Activated CD4-positive, alpha-beta T cell treated with anti-CD3 and anti-CD28 coated beads, Interleukin-2, amount 50 U/mL, for 16 hours (primary cell): ENCODE measurements at regions not wholly inside any gene's neighbourhood (a gene's known extent, or its start where the extent isn't known, plus 50 kb on each side); places are given as distances from the start of the nearest gene placed in this dataset.

Experiments
- DNase-seq: peaks from one replicate; pipeline ENCODE4 v3.0.0-alpha.2; 2020

DNA sequence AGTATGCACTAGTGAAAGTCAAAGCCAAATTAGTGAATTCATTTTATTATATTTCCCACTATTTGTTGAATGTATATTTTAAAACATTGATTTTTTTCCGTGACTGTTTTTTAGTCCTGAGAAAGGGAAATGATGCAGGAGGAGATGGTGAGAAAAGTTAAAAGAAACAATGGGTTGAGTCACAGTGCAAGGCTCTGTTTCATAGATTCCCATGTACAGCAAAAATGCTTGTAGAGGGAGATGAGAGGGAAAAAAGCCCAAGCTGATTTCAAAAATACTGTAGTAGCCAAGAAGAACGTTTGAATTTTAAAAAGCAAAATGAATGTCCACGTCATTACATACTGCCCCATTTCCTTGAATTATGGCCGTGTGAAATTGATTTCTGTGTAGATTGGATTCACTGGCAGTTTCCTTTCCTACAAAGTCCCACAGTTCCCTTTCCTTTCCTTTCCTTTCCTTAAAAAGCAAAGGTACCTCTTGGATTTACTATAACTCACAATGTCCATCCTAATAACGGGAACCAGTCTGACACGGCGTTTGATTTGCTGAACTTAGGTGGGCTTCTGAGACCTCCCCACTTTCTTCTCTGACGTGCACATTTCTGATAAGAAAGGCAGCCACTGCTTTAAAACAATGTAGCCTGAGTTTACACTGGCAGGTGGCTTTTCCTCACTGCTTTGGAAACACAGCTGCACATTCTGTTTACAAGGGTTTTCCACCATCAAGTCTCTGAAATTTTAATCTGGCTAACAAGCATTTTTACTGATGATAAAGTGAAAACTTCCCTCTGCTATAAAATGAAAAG lies 63.7 kb downstream of the SPCS3 start:
- DNase-seq = no peak

GRCh38 chr4:176385601-176386000 lies 65.8 kb downstream of the SPCS3 start:
- no peak for DNase-seq

- no peak for DNase-seq
These were observed 67.8 kb downstream of the SPCS3 start for GRCh38 chr4:176387571-176387970.

GRCh38 chr4:176393306-176394013 lies 73.7 kb downstream of the SPCS3 start:
- DNase-seq = no peak

DNA sequence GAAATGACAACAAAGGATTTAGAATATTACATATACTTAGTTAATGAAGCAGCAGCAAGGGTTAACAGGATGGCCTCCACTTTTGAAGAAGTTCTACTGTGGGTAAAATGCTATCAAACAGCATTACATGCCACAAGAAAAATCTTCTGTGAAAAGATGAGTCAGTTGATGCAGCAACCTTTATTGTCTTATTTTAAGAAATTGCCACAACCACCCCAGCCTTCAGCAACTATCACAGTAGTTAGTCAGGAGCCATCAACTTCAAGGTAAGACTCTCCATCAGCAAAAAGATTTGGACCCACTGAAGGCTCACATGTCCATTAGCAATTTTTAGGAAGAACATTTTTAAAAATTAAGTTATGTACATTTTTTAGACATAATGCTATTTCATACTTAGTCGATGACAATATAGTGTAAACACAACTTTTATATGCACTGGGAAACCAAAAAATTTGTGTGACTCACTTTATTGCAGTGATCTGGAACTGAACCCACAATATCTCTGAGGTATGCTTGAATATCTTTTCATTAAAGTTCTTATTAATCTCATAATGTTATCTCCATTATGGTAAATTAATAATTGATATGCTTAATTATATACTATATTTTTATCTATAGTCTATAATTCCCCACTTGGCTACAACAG lies 81.2 kb downstream of the SPCS3 start:
- DNase-seq = no peak

DNA sequence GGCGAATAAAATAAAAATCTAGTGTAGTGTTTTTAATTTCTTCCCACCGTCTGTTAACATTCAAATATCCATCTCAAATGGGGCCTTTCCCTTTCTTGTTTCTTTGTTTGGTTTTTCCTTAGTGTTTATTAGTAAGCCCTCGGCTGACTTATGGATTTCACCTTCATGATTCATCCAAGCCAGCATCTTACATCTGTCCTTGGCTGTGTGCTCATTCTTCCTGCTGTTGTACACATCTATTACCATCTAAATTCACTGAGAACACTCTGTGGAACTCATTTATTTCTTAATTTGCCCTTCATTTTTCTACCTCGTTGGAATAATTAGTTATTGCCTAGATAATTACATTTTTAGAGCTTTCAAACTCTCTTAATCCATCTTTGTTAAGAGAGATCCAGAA lies 84.9 kb downstream of the SPCS3 start:
- DNase-seq = no peak

DNA sequence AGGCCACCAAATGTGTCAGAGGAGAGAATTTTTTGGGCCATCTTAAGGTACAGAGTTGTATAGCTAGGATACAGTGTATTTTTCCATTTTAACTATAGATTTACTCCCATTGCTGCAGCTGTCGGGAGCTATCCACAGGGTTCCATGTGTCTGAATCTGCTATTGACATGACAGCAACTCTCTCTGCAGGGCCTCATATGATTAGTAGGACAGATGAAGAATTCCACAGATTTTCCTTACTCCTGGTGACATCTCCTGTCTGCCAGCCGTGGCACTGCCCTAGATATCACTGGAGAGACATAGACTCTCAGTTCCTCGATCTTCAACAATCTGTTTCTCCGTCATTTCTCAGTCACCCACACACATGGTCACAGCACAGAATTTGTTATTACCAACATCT lies 86.5 kb downstream of the SPCS3 start:
- DNase-seq = no peak

GRCh38 chr4:176406736-176407135 lies 87.0 kb downstream of the SPCS3 start:
- no peak for DNase-seq

GRCh38 chr4:176409627-176410026 lies 89.9 kb downstream of the SPCS3 start:
- DNase-seq = no peak

DNA sequence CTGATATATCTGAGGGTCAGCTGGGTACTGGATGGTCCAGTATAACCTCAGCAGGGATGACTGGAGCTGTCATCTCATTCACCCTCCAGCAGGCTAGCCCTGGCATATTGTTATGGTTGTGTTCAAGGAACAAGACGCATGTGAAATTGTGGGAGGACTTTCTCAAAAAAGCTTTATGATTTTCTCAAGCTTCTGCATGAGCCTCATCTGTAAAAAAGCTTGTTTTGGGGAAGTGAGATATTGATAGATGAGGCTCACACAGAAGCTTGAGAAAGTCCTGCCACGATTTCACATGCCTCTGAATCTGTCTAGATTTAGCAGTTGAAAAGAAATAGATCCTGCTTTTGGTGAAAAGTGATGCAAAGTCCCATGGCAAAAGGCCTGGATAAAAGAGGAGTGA lies 93.4 kb downstream of the SPCS3 start:
- no peak for DNase-seq

GRCh38 chr4:176422001-176422400 lies 102.2 kb downstream of the SPCS3 start:
- no peak for DNase-seq

DNA sequence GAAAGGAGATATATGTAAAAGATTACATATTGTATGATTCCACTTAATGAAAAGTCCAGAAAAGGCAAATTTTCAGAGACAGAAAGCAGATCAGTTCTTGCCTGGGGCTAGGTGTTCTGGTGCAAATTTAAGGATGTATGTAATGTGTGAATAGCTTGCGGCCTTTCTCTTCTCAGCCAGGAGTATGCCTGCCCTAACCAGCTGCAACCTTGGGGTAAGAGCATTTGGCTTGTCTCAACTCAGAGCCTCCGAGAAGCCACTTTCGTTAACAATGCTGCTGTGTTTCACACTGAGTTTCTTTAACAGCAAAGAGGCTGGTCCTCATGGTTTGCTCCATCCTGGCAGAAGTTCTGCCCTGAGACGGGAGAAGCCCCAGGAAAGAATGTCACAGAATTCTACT lies 102.7 kb downstream of the SPCS3 start:
- DNase-seq = no peak

- DNase-seq = no peak
These were observed 105.3 kb downstream of the SPCS3 start for GRCh38 chr4:176425035-176425434.

- no peak for DNase-seq
These were observed 113.2 kb downstream of the SPCS3 start for GRCh38 chr4:176432811-176433540.

- no peak for DNase-seq
These were observed 114.2 kb downstream of the SPCS3 start for GRCh38 chr4:176433983-176434382.

GRCh38 chr4:176435901-176436292 lies 116.1 kb downstream of the SPCS3 start:
- DNase-seq = no peak

GRCh38 chr4:176436293-176436973 lies 116.7 kb downstream of the SPCS3 start:
- DNase-seq = no peak

- DNase-seq = no peak
These were observed 118.0 kb downstream of the SPCS3 start for GRCh38 chr4:176437756-176438155.

- DNase-seq = no peak
These were observed 118.6 kb downstream of the SPCS3 start for GRCh38 chr4:176438401-176438800.

GRCh38 chr4:176439611-176440010 lies 119.8 kb downstream of the SPCS3 start:
- no peak for DNase-seq

DNA sequence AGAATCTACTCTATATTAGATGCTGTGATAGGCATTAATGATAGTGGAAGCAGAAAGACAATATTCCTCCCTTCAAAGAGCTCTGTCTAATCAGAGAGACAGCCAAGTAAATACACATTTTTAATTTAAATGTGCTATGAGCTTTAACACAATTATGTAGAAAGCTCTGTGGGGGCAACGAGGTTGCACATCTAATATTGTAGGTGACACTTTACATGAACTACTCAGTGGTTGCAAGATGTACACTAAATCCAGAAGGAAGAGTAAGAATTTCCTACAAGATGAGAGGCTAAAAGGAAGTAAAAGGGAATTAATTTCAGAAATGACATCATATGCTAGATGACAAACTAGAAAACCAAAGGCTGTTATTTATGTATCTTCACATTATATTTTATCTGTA lies 120.9 kb downstream of the SPCS3 start:
- DNase-seq = no peak

DNA sequence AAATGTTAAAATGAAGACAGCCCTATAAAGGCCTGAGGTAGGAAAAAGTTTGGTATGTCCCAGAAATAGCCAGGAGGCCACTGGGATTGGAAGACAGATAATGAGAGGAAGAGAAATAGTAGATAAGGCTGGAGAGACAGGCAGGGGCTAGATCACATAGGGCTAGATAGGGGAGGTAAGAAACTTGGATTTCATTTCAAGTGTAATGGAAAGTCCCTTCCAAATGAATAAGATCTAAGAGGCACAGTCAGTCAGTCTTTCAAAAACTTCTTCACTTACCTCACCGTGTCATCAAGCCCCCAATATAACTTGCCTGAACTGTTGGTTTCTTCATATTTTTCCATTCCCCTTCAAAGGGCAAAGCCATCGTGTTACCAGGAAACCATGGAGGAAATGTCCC lies 121.8 kb downstream of the SPCS3 start:
- DNase-seq = no peak

DNA sequence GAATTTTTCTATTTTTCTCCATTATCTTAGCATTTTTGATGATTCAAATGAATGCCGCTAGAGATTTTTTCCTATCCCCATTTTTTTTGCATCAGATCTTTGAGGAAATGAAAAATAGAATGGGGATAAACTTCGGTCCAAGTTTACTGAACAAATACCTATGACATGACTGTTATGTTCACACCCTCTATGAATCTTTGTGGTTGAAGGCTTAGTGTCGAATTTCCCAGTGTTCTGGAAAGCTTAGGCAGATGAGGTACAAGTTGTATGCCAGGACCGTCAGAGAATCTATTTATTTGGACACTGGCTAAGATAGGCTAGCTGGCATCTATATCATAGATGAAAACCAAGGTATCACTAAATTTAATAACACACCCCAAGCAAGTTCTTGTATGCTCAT lies 123.4 kb downstream of the SPCS3 start:
- no peak for DNase-seq
